ENCODE measurements at regions not wholly inside any gene's neighbourhood (a gene's known extent, or its start where the extent isn't known, plus 50 kb on each side); places are given as distances from the start of the nearest gene placed in this dataset.

DNA sequence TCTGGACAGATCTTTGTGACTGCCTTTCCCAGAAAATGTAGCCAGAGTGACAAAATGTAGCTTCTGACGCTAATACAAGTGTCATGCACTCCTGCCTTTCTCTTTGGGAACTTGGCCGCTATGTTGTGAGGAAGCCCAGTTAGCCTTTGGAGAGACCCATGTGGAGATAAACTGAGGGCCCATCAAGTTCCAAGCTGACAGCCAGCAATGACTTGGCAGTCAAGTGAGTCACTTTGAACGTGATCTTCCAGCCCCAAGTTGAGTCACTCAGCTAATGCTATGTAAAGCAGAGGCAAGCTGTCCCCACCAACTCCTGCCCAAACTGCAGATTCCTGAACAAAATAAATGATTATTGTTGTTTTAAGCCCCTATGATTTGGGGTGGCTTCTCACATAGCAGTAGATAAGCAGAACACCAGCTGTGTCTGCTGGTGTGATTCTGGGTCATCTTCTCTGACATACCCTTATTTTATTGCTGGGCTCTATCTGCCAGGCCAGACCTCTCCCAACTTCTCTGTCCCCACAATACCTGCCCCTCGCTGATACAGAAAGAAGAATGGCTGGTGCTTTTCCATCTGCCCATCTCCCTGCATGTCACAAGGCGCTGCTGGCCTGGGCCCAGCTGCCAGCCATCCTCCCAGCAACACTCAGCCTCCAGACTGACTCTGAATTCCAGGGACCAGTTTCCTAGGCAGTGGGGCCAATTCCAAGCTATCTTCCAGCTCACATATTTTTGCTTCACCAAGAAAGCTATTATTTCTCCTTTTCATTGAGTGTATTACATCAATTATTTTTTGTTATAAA, 274.8 kb downstream of the LRFN2 start:
- no peak for DNase-seq

DNA sequence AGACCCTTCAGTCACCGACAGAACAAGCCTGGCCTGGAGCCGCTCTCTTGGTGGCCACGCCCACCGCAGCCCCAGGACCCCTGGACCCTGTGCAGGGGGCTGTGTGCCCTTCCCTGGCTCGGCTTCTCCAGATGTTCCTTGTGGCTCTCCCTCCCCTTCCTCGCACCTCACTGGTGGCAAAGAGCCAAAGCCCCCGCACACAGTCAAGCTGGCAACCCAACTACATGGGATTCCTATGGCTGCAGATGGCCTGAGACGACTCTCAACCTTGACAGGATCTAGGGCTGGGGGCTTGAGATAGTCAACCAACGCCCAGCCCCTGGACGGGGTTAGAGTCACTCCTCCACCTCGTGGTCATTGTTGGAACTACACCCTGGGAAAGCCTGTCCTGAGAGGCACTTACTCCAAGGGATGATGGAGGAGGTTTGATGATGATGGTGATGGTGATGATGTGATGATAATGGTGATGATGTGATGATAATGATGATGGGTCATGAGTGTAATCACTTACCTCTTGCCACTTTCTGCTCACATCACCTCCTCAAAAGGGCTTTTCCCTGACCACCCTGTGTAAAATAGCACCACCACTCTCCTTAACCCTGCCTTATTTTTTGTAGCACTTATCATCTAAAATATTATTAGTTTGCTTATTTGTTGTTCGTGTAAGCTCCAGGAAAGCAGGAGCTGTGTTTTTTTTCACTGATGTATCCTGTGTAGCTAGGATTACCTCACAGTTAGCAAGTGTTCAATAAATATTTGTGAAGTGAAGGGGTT, 278.4 kb downstream of the LRFN2 start:
- DNase-seq: peak; percentile 36 to 53

DNA sequence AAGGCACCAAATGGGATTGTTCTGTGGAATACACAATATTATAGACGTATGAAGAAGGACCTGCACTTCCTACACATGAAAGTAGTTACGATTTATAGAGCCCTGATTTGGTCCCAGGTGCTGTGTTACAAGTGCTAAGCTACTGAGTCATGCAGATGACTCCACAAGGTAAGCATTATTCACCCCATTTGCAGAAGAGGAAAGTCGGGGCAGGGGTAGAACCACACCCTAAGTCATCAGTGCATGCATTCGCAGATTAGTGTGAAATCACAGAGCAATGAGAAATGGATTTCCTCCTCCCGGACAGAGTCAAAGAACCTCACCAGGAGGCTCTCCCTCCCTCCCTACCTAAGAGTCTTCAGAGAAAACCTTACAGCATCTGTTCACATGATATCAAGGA, 279.5 kb downstream of the LRFN2 start:
- no peak for DNase-seq

DNA sequence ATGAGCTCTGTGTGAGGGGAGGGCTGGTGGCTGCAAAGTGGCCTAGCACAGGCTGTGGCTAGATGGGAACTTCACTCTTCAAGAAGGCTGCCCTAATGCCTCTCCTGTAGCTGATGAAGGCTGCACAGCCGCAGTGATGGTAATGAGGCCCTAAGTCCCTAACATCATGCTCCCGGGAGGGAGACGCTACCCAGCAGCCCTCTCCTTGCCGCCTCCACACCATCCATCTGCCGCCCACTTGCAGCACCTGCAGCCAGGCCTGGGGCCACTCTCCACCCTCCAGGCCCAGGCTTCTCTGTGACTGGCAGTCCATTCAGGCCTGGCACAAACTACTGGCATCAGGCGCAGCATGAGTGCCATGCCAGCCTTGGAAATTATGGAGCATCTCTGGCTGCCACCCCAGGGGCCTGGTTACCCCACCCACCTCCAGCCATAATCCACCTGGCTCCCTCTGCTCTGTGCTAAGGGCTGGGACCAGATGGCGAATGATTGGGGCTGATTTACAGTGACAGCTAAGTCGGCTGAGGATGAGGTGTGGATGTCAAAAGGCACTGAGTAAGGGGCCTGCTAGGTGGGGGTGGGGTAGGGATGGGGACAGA, 284.2 kb downstream of the LRFN2 start:
- DNase-seq: no peak

DNA sequence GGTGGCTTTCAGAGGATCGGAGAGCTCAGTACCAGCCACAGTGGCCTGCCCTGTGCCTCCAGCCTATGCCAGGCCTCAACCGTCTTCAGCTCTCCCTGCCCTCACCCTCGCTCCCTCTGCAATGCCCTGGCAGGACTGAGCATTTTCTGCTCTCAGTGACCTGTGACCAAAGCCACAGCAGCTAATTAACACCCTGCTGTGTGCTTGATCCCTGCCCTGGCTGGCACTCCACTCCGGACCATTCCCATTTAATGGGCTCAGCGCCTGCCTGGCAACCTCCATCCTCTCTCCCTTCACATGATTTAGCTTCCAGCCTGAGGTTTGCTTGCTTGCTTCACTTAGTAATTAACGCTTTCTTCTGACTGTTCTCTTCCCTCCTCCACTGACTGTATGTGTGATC, 287.5 kb downstream of the LRFN2 start:
- no peak for DNase-seq

DNA sequence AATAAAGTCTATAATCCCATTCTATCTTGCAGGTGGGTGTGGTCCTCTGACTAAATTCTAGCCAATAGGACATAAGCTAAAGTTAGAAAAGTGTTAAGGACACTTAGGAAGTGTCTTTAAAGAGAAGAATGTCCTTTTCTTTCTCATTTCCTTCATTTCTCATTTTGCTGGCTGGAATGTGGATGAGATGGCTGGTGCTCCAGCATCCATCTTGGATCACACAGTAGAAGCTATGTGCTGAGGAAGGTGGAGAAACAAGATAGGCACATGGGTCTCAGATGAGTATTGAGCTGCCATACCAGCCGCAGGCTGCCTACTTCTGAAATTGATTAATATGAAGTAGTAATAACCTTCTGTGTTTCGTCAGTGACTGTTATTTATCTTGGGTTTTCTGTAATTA, 289.0 kb downstream of the LRFN2 start:
- DNase-seq: no peak

DNA sequence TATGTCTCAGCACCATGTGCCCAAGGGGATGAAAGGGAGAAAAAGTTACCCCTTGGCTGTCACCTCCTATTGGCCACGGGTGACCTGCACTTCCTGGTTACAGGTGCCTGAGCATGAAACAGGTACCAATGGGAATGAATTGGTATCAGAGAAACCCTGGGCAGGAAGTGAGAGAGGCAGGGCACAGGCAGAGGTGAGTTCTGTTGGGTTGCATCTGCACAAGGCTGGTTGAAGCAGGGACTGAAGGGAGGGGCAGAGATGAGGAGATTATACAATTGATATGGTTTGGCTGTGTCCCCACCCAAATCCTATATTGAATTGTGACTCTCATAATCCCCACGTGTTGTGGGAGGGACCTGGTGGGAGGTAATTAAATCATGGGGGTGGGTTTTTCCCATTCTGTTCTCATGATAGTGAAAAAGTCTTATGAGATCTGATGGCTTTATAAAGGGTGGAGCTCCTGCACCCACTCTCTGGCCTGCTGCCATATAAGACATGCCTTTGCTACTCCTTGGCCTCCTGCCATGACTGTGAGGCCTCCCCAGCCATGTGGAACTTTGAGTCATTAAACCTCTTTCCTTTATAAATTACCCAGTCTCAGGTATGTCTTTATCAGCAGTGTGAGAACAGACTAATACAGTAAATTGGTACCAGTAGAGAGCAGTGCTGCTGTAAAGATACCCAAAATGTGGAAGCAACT, 291.8 kb downstream of the LRFN2 start:
- DNase-seq: no peak

DNA sequence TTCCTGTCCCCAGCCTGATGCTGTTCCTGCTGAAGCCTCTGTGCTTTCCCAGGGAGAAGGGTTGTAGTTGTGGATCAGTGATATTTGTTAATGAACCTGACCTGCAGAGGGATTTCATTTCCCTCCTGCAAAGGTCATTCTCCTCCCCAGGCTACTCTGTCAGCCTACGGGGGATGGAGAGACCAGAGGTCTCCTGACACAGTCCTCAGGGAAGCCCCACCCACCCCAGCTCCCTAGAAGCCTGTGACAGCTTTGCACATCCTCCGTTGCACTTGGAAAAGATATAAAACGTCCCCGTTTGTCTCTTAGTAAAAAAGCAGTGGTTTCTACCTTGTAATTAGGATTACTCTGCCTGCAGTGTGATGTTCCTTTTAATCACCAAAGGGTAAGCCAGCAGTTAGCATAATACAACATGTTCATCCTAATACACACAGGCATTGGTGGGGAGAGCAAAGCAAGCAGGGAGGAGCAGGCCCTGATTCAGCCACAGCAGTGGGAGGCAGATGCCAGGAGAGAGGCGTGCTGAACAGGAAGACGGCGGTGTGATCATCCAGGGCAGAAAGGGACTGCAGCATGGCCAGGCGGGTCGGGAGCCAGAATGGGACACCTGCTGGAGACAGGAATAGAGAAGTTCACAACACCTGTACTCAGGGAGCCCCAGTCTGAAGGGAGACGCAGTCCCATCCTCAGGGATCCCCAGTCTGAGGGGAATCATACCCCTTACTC, 293.5 kb downstream of the LRFN2 start:
- no peak for DNase-seq

DNA sequence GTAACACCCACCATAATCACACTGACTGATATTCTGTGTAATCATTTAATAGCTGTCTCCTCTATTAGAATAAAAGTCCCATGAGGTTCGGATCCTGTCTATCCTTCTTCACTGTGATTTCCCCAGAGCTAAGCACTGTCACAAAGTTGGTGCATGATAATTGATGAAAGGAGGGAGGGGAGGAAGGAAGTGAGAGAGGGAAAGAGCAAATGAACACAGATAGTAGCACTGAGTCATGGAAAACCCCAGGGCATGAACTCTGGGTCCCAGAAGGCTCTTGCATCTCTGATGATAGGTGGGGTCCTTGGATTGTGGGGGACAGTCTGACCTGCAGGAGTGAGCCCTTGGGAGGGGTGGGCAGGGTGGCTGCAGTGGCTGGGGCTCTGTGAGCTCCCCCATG, 294.1 kb downstream of the LRFN2 start:
- DNase-seq: no peak

DNA sequence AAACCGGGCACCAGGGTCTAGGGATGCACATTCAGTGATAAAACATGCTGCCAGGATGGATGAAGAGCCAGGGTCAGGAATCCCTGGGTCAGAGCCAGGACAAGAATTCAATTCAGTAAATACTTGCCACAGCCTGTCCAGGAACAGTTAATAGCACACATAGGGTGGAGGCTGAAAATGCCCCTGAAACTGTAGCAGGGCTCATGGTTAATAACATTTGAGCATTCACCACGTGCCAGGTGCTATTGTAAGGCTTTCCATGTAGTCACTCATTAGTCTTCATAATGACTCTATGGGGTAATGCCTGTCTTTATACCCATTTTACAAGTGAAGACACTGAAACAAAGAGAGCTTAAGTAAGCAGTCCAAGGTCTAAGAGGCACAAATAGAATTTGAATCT, 296.3 kb downstream of the LRFN2 start:
- no peak for DNase-seq

DNA sequence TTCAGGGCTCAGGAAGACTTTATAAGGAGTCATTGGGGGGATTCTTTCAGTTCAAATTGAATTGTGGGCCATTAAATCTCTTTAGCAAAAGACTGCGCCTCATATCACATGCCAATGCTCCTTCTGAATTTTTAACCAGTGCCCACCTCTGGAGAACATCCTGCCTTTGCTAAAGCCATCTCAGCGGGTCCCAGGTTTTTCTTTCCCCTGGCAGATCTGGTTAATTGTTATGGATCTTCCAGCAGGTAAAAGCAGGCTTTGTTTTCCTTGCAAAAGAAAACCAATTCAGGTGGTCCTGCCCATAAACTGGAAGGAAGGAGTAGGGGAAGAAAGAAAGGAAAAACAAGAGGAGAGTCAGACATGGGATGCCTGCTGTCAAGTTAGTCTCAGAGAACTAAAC, 298.2 kb downstream of the LRFN2 start:
- DNase-seq: no peak

DNA sequence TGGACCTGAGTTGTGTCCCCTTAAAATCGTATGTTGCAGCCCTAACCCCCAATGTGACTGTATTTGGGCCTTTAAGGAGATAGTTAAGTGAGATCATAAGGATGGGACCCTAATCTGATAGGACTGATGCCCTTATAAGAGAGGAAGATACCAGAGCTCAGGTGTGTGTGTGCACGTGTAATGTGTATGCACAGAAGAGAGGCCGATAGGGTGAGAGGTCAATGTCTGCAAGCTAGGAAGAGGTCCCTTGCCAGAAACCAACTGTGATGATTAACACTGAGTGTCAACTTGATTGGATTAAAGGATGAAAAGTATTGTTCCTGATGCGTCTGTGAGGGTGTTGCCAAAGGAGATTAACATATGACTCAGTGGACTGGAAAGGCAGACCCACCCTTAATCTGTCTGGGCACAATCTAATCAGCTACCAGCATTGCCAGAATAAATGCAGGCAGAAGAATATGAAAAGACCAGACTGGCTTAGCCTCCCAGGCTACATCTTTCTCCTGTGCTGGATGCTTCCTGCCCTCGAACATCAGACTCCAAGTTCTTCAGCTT, 299.8 kb downstream of the LRFN2 start:
- DNase-seq: no peak

DNA sequence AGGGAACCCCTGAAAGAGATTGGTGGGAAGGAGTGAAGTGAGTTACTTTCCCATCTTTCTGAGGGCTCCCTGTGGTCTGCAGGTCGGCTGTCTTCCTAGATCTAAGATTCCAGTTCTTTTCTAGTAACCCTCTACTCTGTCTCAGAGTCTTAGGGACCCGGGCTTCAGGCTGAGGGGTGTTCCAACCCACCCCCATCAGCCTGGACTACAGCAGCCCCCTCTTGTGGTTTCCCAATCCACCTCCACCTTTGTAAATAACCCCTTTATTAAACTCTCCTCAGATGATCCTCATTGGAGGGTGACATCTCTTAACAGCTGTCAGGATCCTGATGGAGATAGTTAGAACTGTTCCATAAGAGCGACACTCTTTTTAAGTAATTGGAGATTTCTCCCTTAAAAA, 300.4 kb downstream of the LRFN2 start:
- no peak for DNase-seq

DNA sequence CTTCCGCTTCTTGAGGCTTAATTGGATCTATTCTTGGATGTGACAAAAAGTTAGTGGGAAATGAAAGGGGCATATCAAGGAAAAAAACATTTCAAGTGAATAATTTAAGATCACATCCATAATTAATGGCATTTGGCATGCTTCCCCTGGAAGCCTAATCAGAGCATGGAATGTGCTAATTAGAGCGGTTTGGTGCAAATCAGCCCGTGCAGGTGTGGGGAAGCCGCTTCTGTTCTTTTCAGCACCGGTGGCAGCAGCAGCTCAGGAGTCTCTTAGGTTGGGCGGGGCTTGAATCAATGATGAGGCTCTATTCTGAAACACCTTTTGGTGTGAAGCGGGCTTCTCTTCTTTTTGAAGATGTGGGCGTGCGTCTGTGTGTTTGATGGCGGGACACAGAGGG, 301.2 kb downstream of the LRFN2 start:
- DNase-seq: no peak

DNA sequence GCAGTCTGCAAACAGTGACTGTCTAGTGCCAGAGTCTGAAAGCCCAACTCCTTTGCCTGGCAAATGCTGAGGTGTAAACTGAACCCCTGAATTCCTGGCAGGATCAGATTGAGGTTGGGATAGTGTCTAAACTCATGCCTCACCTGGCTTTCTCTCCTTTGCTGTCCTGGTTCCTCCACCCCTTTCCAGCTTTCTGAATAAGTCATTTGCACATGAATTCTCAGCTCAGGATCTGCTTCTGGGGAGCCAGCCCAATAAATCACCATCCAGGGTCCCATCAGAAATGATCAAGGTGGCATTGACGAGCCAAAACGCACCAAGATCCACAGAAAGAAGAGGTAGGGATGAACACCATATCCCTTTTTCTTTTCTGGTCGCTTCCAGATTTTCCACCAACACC, 301.6 kb downstream of the LRFN2 start:
- no peak for DNase-seq

DNA sequence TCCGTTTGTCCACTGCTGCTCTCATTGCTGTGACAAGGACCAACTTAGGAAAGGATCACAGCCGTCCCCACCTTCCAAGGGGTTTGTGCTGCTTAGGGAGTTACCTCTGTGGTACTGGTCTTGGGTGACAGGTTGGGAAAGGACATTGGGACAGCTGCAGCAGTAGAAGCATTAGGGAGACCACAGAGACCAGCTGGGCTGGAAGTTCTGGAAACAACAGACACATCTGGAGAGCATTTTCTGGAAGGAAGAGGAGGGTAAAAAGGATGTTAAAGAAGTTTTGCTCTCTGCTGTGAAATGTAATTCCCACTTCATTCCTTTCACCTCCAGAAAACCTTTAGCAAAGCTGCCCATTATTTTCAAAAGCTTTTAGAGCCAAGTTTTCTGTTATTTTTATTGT, 304.2 kb downstream of the LRFN2 start:
- DNase-seq: no peak

DNA sequence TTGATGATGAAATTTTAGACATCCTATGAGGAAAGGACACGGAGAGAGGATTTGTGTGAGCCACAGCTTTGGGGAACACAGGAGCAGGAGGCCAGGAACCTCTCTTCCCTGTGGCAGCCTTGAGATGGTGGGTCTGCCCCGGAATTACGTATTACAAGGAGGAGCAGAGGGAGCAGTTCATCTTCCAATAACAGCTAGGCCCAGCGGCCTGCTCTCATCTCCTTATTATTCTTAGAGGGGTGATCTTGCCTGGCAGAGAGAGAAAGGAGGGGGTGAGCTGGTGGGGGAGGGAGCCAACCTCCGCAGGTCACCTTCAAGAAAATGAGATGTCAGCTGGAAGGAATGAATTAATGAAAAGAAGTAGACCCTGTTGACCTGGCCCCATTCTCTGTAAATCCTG, 305.8 kb downstream of the LRFN2 start:
- DNase-seq: no peak

DNA sequence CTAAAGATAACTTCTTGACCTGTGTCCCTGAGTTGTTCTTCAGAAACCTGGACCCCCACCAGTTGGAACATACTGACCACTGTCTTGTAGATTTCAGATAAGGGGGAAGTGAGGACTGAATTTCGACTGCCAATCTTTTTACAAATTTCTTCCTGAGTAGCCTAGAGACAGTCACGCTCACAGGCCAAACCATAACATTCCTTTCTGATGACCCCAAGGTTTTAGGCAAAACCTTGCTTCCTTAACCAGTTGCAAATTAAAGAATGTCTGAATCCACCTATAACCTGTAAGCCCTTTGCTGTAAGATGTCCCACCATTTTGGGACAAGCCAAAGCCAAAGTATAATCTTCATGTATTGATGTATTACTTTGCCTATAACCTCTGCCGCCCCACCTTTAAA, 306.9 kb downstream of the LRFN2 start:
- no peak for DNase-seq

DNA sequence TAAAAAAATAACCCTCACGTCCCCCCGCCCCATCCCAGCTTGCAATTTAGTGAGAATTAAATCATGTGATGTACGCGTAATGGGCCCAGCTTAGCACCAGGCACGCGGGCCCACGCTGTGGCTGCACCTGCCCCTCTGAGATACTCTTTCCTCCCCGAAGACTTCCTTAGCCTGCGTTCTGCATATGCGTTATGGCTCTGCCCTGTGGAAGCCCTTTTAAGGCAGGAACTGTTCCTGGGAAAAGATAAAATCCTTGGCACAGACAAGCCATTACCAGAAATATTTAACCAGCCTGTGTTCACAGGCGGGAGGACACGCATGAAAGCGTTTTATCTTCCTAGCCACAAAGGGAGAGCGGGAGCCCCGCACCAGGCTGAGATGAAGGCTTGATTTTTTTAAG, 311.0 kb downstream of the LRFN2 start:
- no peak for DNase-seq

DNA sequence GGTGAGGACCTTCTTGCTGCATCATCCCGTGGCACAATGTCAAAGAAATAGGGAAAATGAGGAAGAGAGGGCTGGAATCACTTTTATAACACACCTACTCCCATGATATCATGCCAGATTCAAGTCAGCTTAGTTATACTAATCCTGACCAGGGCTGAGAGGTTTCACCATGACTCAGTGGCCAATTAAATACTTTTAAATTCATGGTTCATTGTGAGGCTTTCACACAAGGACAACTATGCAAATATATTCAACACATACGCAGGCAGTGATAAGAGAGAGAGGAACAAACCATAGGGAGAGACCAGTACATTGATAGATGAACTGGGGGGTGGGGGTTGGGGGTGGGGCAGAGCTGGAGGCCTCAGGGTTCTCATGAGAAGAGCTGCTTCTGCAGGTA, 313.1 kb downstream of the LRFN2 start:
- DNase-seq: no peak

DNA sequence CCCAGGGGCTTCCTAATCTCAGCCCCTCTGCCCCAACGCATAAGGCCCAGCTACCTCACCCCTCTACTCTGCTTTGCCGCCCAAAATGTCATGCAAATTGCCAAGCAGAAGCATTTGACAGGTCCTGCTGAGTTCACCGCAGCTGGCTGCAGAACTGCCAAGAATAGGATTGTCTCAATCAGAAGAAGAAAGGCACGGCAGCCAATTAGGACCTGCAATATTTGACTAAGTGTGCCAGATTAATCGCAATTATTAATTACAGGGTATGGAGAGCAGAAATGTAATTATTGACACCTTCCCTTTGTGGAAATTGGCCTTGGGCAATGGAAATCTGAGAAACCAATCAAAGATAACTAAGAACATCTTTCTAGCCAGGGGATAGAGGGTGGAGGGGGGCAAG, 318.6 kb downstream of the LRFN2 start:
- DNase-seq: no peak

DNA sequence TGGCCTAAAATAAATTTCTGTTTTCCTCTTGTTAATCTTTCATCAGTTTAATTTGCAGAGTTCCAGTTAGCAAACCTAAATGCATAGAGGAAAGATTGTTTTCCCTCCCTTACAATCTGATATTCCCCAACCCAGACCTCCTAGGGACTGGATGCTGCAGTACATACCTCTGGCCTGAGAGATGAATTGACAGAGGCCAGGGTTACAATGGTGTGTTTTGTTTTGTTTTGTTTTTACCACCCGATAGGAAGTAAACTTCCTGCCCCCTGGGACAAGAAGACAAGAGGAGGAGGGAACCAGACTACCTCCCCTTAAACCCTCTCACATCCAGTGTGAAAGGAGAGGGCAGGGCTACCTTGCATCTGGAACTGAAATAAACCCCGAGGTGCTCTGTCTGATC, 319.0 kb downstream of the LRFN2 start:
- no peak for DNase-seq

All from inflammatory macrophage (primary cell).